OCI-LY3 (cell line): ENCODE measurements at regions not wholly inside any gene's neighbourhood (a gene's known extent, or its start where the extent isn't known, plus 50 kb on each side); places are given as distances from the start of the nearest gene placed in this dataset.

ENCODE experiments used
- H2AFZ ChIP-seq: fragments of 200-600, 300-600 bp; shearing (Covaris generic); 2 replicates; pipeline ENCODE4 v1.6.0; 2014; ENCODE audit warnings: antibody characterized with exemption, low read depth, low read length
- H3K27ac ChIP-seq: fragments of 200-600, 300-600 bp; sonication (generic); 2 replicates; pipeline ENCODE4 v1.5.1; 2014; ENCODE audit warnings: mild to moderate bottlenecking, low read length, moderate library complexity, mixed read lengths
- H3K27me3 ChIP-seq: fragments of 200-600, 300-600 bp; sonication (generic); 2 replicates; pipeline ENCODE4 v1.6.1; 2014; ENCODE audit warnings: low read depth, low read length, mixed read lengths
- H3K36me3 ChIP-seq: fragments of 200-600, 300-600 bp; sonication (generic); replicated peaks from 2 replicates; pipeline ENCODE3; 2014; ENCODE audit warnings: low read depth, low read length, mixed read lengths
- H3K4me1 ChIP-seq: fragments of 300-600, 200-600 bp; sonication (generic); 2 replicates; pipeline ENCODE4 v1.6.1; 2014; ENCODE audit warnings: low read length, mixed read lengths
- H3K4me2 ChIP-seq: fragments of 200-600, 300-600 bp; sonication (generic); 2 replicates; pipeline ENCODE4 v1.6.1; 2014; ENCODE audit warnings: low read length, mixed read lengths
- H3K4me3 ChIP-seq: fragments of 300-600, 200-600 bp; sonication (generic); 2 replicates; pipeline ENCODE4 v1.5.1; 2014; ENCODE audit warnings: antibody characterized with exemption, mild to moderate bottlenecking, low read length, moderate library complexity
- H3K79me2 ChIP-seq: fragments of 300-600, 200-600 bp; shearing (Covaris generic); 2 replicates; pipeline ENCODE4 v1.6.1; 2014; ENCODE audit warnings: mild to moderate bottlenecking, low read length, mixed read lengths
- H3K9ac ChIP-seq: fragments of 300-600, 200-600 bp; shearing (Covaris generic); 2 replicates; pipeline ENCODE4 v1.6.0; 2014; ENCODE audit warnings: mild to moderate bottlenecking, low read length, moderate library complexity
- H3K9me3 ChIP-seq: fragments of 200-600, 300-600 bp; shearing (Covaris generic); 2 replicates; pipeline ENCODE4 v1.6.1; 2014; ENCODE audit warnings: low read length, mixed read lengths; ENCODE audit not compliant: insufficient read depth
- H4K20me1 ChIP-seq: fragments of 200-600, 300-600 bp; sonication (generic); 2 replicates; pipeline ENCODE4 v1.6.1; 2016; ENCODE audit warnings: low read length, mixed read lengths; ENCODE audit not compliant: insufficient read depth
- CTCF ChIP-seq: fragments of 200-600, 300-600 bp; sonication (generic); IDR thresholded peaks from 2 replicates; pipeline ENCODE4 v1.5.1; 2014; ENCODE audit warnings: antibody characterized with exemption, low read length, low read depth
- EZH2phosphoT487 ChIP-seq: fragments of 200-600 bp; shearing (Covaris generic); IDR thresholded peaks from 2 replicates; pipeline ENCODE4 v1.6.1; 2018; ENCODE audit warnings: antibody characterized with exemption, mixed run types, low read depth

GRCh38 chr2:62286089-62286785 lies 90.3 kb downstream of the B3GNT2 start:
- H3K9me3 ChIP-seq, result peaks cover 9% of the 10 kb centered on the region; the same call in 1 of the 2 replicates
- no peak for TF ChIP-seq EZH2phosphoT487

GRCh38 chr2:62284980-62285379 lies 89.1 kb downstream of the B3GNT2 start:
- H3K9me3 ChIP-seq, result peaks cover 9% of the 10 kb centered on the region; the same call in 1 of the 2 replicates
- no peak overlapping the region for H3K4me2 ChIP-seq

More at GRCh38 chr2:62286089-62286785, 90.3 kb downstream of the B3GNT2 start:
- no peak overlapping the region for H3K27ac ChIP-seq
- no peaks in the 10 kb centered on the region for H3K27me3 ChIP-seq
- no peaks in the 10 kb centered on the region for H4K20me1 ChIP-seq
- H3K4me3 ChIP-seq, result no peak overlapping the region
- no peaks in the 10 kb centered on the region for H3K79me2 ChIP-seq
- H2AFZ ChIP-seq, result no peak overlapping the region
- no peak overlapping the region for H3K4me2 ChIP-seq
- H3K4me1 ChIP-seq, result peaks cover 11% of the 10 kb centered on the region; the same call in 1 of the 2 replicates
- no peak overlapping the region for H3K9ac ChIP-seq
- peaks cover 4% of the 10 kb centered on the region for H3K36me3 ChIP-seq

GRCh38 chr2:62284471-62284870 lies 88.6 kb downstream of the B3GNT2 start:
- peaks cover 11% of the 10 kb centered on the region; the same call in 1 of the 2 replicates for H3K4me1 ChIP-seq
- H3K27ac ChIP-seq, result no peak overlapping the region
- no peak overlapping the region for H3K9ac ChIP-seq
- H4K20me1 ChIP-seq, result no peaks in the 10 kb centered on the region
- no peak overlapping the region for H2AFZ ChIP-seq
- no peaks in the 10 kb centered on the region for H3K79me2 ChIP-seq
- H3K9me3 ChIP-seq, result peaks cover 9% of the 10 kb centered on the region; the same call in 1 of the 2 replicates
- no peak overlapping the region for H3K4me3 ChIP-seq
- TF ChIP-seq CTCF (no peak), EZH2phosphoT487 (no peak)
- no peak overlapping the region for H3K4me2 ChIP-seq
- no peaks in the 10 kb centered on the region for H3K27me3 ChIP-seq
- H3K36me3 ChIP-seq, result peaks cover 4% of the 10 kb centered on the region

More at GRCh38 chr2:62284980-62285379, 89.1 kb downstream of the B3GNT2 start:
- Histone ChIP-seq H3K27ac (no peak overlapping the region), H3K4me1 (peaks cover 11% of the 10 kb centered on the region; the same call in 1 of the 2 replicates), H3K36me3 (peaks cover 4% of the 10 kb centered on the region), H3K79me2 (no peaks in the 10 kb centered on the region), H3K4me3 (no peak overlapping the region), H4K20me1 (no peaks in the 10 kb centered on the region), H2AFZ (no peak overlapping the region), H3K27me3 (no peaks in the 10 kb centered on the region), H3K9ac (no peak overlapping the region)
- no peak for TF ChIP-seq CTCF
- TF ChIP-seq EZH2phosphoT487, result no peak

- Histone ChIP-seq H3K27ac (no peak overlapping the region), H2AFZ (no peak overlapping the region), H3K9ac (no peak overlapping the region), H3K9me3 (peaks cover 9% of the 10 kb centered on the region; the same call in 1 of the 2 replicates), H3K79me2 (no peaks in the 10 kb centered on the region), H4K20me1 (no peaks in the 10 kb centered on the region), H3K4me1 (peaks cover 9% of the 10 kb centered on the region; the same call in 1 of the 2 replicates), H3K4me2 (no peak overlapping the region), H3K4me3 (no peak overlapping the region), H3K36me3 (peaks cover 4% of the 10 kb centered on the region), H3K27me3 (no peaks in the 10 kb centered on the region)
- TF ChIP-seq EZH2phosphoT487 (no peak), CTCF (no peak)
These were observed 87.2 kb downstream of the B3GNT2 start for GRCh38 chr2:62283147-62283546.
